ENCODE measurements at regions not wholly inside any gene's neighbourhood (a gene's known extent, or its start where the extent isn't known, plus 50 kb on each side); places are given as distances from the start of the nearest gene placed in this dataset.

DNA sequence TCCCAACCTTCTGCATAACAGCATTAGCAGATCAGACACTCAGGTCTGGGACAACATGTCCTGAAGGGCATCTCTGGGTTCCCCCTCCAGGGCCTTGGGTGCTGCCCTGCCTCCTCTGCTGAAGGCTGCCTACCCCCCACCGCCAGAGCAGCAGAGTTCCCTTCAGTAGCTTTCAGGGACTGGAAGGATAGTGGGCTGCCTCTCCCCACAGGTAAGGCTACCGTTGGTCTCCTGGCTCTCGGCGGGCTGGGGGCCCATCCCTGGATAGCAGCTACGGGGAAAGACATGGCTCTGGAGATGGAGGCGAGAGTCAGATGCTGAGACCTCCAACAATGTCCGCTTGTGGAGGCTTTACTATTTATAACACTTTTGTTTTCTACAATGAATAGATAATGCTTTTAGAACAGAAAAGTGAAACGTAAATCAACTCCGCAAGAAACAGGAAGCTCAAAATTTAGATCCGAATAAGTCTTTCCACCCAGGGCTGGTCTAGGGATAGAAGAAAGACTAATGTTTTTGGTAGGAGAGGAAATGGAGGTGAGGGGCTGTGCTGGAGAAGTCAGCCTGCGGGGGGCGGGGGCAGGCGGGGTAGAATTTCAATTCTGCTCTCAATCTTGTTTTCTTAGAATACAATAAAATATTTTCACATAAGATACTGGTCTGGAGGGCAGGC, 58.4 kb downstream of the ARL4C start:
- Mint-ChIP-seq H3K27me3 (ENCODE audit: unreplicated experiment) (peaks cover 6% of the 10 kb centered on the region), H3K36me3 (ENCODE audit: insufficient read depth, unreplicated experiment) (no peaks in the 10 kb centered on the region), H3K9me3 (ENCODE audit: low read depth, unreplicated experiment) (no peaks in the 10 kb centered on the region), H3K4me3 (ENCODE audit: low read depth, unreplicated experiment) (no peak overlapping the region), H3K27ac (ENCODE audit: unreplicated experiment) (no peak overlapping the region), H3K4me1 (ENCODE audit: low read depth, unreplicated experiment) (no peaks in the 10 kb centered on the region)
- intact Hi-C loops (cut with micrococcal nuclease; ENCODE audit: unreplicated experiment), result no loop called here
- CTCF ChIA-PET, result no interaction called here
- TF ChIP-seq CTCF (IDR thresholded peaks at IDR 0.05; ENCODE audit: unreplicated experiment), result no peak
- no peak for DNase-seq
- no TSS peak for BruUV-seq (replicated peaks)

DNA sequence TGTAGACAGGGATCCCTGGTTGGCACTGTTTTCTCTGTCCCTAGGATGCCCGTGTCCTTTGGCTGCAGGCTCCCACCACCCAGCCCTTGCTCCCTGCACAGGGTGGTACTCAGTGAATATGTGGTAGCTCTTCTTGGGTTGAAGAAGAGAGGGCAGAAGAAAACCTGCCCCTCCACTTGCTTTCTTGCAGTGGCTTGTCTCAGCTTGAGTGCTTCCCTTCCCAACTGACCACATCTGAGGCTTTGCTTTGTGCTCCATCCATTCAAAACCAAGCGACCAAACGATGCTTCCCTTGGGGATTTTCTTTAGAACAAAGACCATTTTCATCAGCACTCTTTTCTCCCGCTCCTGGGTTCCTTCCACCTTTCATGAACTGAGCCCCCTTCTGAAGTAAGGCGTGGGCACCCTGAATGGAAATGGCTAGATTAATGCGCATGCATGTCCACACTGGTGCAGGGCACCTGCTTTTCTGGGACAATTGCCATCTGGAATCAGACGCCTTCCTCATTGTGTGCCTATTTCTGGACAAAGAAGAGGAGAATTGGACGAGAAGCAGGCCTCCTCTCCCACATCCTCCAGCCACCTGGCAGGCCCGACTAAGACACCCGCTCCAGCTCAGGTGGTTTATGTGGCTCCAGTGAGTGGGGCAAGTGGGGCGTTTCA, 59.1 kb downstream of the ARL4C start:
- CTCF ChIA-PET, result no interaction called here
- Mint-ChIP-seq H3K9me3 (ENCODE audit: low read depth, unreplicated experiment) (no peaks in the 10 kb centered on the region), H3K4me3 (ENCODE audit: low read depth, unreplicated experiment) (no peak overlapping the region), H3K36me3 (ENCODE audit: insufficient read depth, unreplicated experiment) (no peaks in the 10 kb centered on the region), H3K27me3 (ENCODE audit: unreplicated experiment) (no peaks in the 10 kb centered on the region), H3K4me1 (ENCODE audit: low read depth, unreplicated experiment) (no peaks in the 10 kb centered on the region), H3K27ac (ENCODE audit: unreplicated experiment) (no peak overlapping the region)
- intact Hi-C loops (cut with micrococcal nuclease; ENCODE audit: unreplicated experiment), result no loop called here
- no TSS peak for BruUV-seq (replicated peaks)
- TF ChIP-seq CTCF (IDR thresholded peaks at IDR 0.05; ENCODE audit: unreplicated experiment), result no peak
- DNase-seq, result no peak

- H3K27ac Mint-ChIP-seq (ENCODE audit: unreplicated experiment), result no peak overlapping the region
- intact Hi-C loops (cut with micrococcal nuclease; ENCODE audit: unreplicated experiment), result no loop called here
- no peaks in the 10 kb centered on the region for H3K4me1 Mint-ChIP-seq (ENCODE audit: low read depth, unreplicated experiment)
- no TSS peak for BruUV-seq (replicated peaks)
- no peaks in the 10 kb centered on the region for H3K36me3 Mint-ChIP-seq (ENCODE audit: insufficient read depth, unreplicated experiment)
- DNase-seq, result no peak
- no peaks in the 10 kb centered on the region for H3K27me3 Mint-ChIP-seq (ENCODE audit: unreplicated experiment)
- no peak overlapping the region for H3K4me3 Mint-ChIP-seq (ENCODE audit: low read depth, unreplicated experiment)
- CTCF ChIA-PET, result no interaction called here
- TF ChIP-seq CTCF (IDR thresholded peaks at IDR 0.05; ENCODE audit: unreplicated experiment), result no peak
- H3K9me3 Mint-ChIP-seq (ENCODE audit: low read depth, unreplicated experiment), result no peaks in the 10 kb centered on the region
Measured at GRCh38 chr2:234436482-234436837, 60.4 kb downstream of the ARL4C start.

GRCh38 chr2:234435836-234436481, 60.9 kb downstream of the ARL4C start:
- Mint-ChIP-seq H3K27ac (ENCODE audit: unreplicated experiment) (no peak overlapping the region), H3K9me3 (ENCODE audit: low read depth, unreplicated experiment) (no peaks in the 10 kb centered on the region), H3K4me3 (ENCODE audit: low read depth, unreplicated experiment) (no peak overlapping the region), H3K4me1 (ENCODE audit: low read depth, unreplicated experiment) (no peaks in the 10 kb centered on the region), H3K36me3 (ENCODE audit: insufficient read depth, unreplicated experiment) (no peaks in the 10 kb centered on the region), H3K27me3 (ENCODE audit: unreplicated experiment) (no peaks in the 10 kb centered on the region)
- BruUV-seq (replicated peaks), result no TSS peak
- TF ChIP-seq CTCF (IDR thresholded peaks at IDR 0.05; ENCODE audit: unreplicated experiment), result no peak
- intact Hi-C loops (cut with micrococcal nuclease; ENCODE audit: unreplicated experiment), result no loop called here
- DNase-seq, result no peak
- CTCF ChIA-PET, result interaction anchor here (0.5 kb wide), 1 partner anchor 8 kb away, joined by 6 read pairs; no protein-coding TSS in a partner anchor

Measured in Calu3 (cell line).